ENCODE measurements at regions not wholly inside any gene's neighbourhood (a gene's known extent, or its start where the extent isn't known, plus 50 kb on each side); places are given as distances from the start of the nearest gene placed in this dataset.

- H3K4me3 ChIP-seq (ENCODE audit: low read depth, low read length), result no peak overlapping the region
- TF ChIP-seq CTCF (IDR thresholded peaks at IDR 0.05; ENCODE audit: borderline replicate concordance, insufficient read depth, low read depth, low read length), result peak; percentile 56; the same call in 1 of the 2 replicates
Observed at GRCh38 chr4:101730291-101731117, 60.0 kb upstream of the BANK1 start.

- H3K4me3 ChIP-seq (ENCODE audit: low read depth, low read length), result no peak overlapping the region
- TF ChIP-seq CTCF (IDR thresholded peaks at IDR 0.05; ENCODE audit: borderline replicate concordance, insufficient read depth, low read depth, low read length), result no peak
Observed at GRCh38 chr4:101727238-101727637, 63.3 kb upstream of the BANK1 start.

GRCh38 chr4:101724093-101724492 lies 66.4 kb upstream of the BANK1 start:
- H3K4me3 ChIP-seq (ENCODE audit: low read depth, low read length), result no peak overlapping the region
- no peak for TF ChIP-seq CTCF (IDR thresholded peaks at IDR 0.05; ENCODE audit: borderline replicate concordance, insufficient read depth, low read depth, low read length)

- TF ChIP-seq CTCF (IDR thresholded peaks at IDR 0.05; ENCODE audit: borderline replicate concordance, insufficient read depth, low read depth, low read length), result no peak
- no peak overlapping the region for H3K4me3 ChIP-seq (ENCODE audit: low read depth, low read length)
Observed at GRCh38 chr4:101718810-101719209, 71.7 kb upstream of the BANK1 start.

GRCh38 chr4:101711590-101712260 lies 78.8 kb upstream of the BANK1 start:
- no peak overlapping the region for H3K4me3 ChIP-seq (ENCODE audit: low read depth, low read length)
- TF ChIP-seq CTCF (IDR thresholded peaks at IDR 0.05; ENCODE audit: borderline replicate concordance, insufficient read depth, low read depth, low read length), result no peak

GRCh38 chr4:101710806-101711205 lies 79.7 kb upstream of the BANK1 start:
- no peak for TF ChIP-seq CTCF (IDR thresholded peaks at IDR 0.05; ENCODE audit: borderline replicate concordance, insufficient read depth, low read depth, low read length)
- H3K4me3 ChIP-seq (ENCODE audit: low read depth, low read length), result no peak overlapping the region

Data from GM12875 (cell line).